ENCODE measurements at regions not wholly inside any gene's neighbourhood (a gene's known extent, or its start where the extent isn't known, plus 50 kb on each side); places are given as distances from the start of the nearest gene placed in this dataset.

GRCh38 chr1:101379037-101379436 is 142.2 kb downstream of the S1PR1 start:
- Histone ChIP-seq H3K9me3 (ENCODE audit: control insufficient read depth, insufficient read depth, low read length) (no peaks in the 10 kb centered on the region), H3K79me2 (ENCODE audit: control insufficient read depth, low read length) (no peaks in the 10 kb centered on the region), H3F3A (ENCODE audit: control insufficient read depth, insufficient read depth) (no peaks in the 10 kb centered on the region), H4K20me1 (ENCODE audit: control insufficient read depth, insufficient read depth, low read depth, low read length) (no peaks in the 10 kb centered on the region), H3K4me2 (ENCODE audit: low read length) (no peak overlapping the region), H3K4me1 (ENCODE audit: control insufficient read depth, low read length) (no peaks in the 10 kb centered on the region), H3K27ac (ENCODE audit: low read depth, low read length) (no peak overlapping the region), H3K4me3 (ENCODE audit: low read length) (no peak overlapping the region), H3K27me3 (ENCODE audit: control insufficient read depth, low read length) (no peaks in the 10 kb centered on the region), H3K36me3 (ENCODE audit: control insufficient read depth, low read length) (no peaks in the 10 kb centered on the region), H3K9me2 (replicated peaks; ENCODE audit: control insufficient read depth, low read length) (no peaks in the 10 kb centered on the region)
- no peak for TF ChIP-seq EZH2phosphoT487 (IDR thresholded peaks at IDR 0.05; ENCODE audit: borderline replicate concordance, low read length)
- no peak for TF ChIP-seq CTCF (IDR thresholded peaks at IDR 0.05; ENCODE audit: low read depth, low read length, poor library complexity, severe bottlenecking)

- Histone ChIP-seq H3K9me3 (ENCODE audit: control insufficient read depth, insufficient read depth, low read length) (no peaks in the 10 kb centered on the region), H3K36me3 (ENCODE audit: control insufficient read depth, low read length) (no peaks in the 10 kb centered on the region), H3K27me3 (ENCODE audit: control insufficient read depth, low read length) (no peaks in the 10 kb centered on the region), H4K20me1 (ENCODE audit: control insufficient read depth, insufficient read depth, low read depth, low read length) (no peaks in the 10 kb centered on the region), H3K4me1 (ENCODE audit: control insufficient read depth, low read length) (no peaks in the 10 kb centered on the region), H3K27ac (ENCODE audit: low read depth, low read length) (no peak overlapping the region), H3F3A (ENCODE audit: control insufficient read depth, insufficient read depth) (no peaks in the 10 kb centered on the region), H3K4me3 (ENCODE audit: low read length) (no peak overlapping the region), H3K9me2 (replicated peaks; ENCODE audit: control insufficient read depth, low read length) (no peaks in the 10 kb centered on the region), H3K4me2 (ENCODE audit: low read length) (no peak overlapping the region), H3K79me2 (ENCODE audit: control insufficient read depth, low read length) (no peaks in the 10 kb centered on the region)
- TF ChIP-seq CTCF (IDR thresholded peaks at IDR 0.05; ENCODE audit: low read depth, low read length, poor library complexity, severe bottlenecking) (no peak), EZH2phosphoT487 (IDR thresholded peaks at IDR 0.05; ENCODE audit: borderline replicate concordance, low read length) (no peak)
Measured at GRCh38 chr1:101379950-101380349, 143.1 kb downstream of the S1PR1 start.

GRCh38 chr1:101382135-101382534 is 145.3 kb downstream of the S1PR1 start:
- no peak overlapping the region for H3K4me2 ChIP-seq (ENCODE audit: low read length)
- no peaks in the 10 kb centered on the region for H3K4me1 ChIP-seq (ENCODE audit: control insufficient read depth, low read length)
- H3K79me2 ChIP-seq (ENCODE audit: control insufficient read depth, low read length) = no peaks in the 10 kb centered on the region
- TF ChIP-seq CTCF (IDR thresholded peaks at IDR 0.05; ENCODE audit: low read depth, low read length, poor library complexity, severe bottlenecking) (no peak), EZH2phosphoT487 (IDR thresholded peaks at IDR 0.05; ENCODE audit: borderline replicate concordance, low read length) (no peak)
- H3K9me3 ChIP-seq (ENCODE audit: control insufficient read depth, insufficient read depth, low read length) = no peaks in the 10 kb centered on the region
- no peak overlapping the region for H3K4me3 ChIP-seq (ENCODE audit: low read length)
- H3K36me3 ChIP-seq (ENCODE audit: control insufficient read depth, low read length) = no peaks in the 10 kb centered on the region
- no peak overlapping the region for H3K27ac ChIP-seq (ENCODE audit: low read depth, low read length)
- H3F3A ChIP-seq (ENCODE audit: control insufficient read depth, insufficient read depth) = no peaks in the 10 kb centered on the region
- H4K20me1 ChIP-seq (ENCODE audit: control insufficient read depth, insufficient read depth, low read depth, low read length) = no peaks in the 10 kb centered on the region
- H3K27me3 ChIP-seq (ENCODE audit: control insufficient read depth, low read length) = no peaks in the 10 kb centered on the region
- no peaks in the 10 kb centered on the region for H3K9me2 ChIP-seq (replicated peaks; ENCODE audit: control insufficient read depth, low read length)

Data from DOHH2 (cell line).